ENCODE measurements at regions not wholly inside any gene's neighbourhood (a gene's known extent, or its start where the extent isn't known, plus 50 kb on each side); places are given as distances from the start of the nearest gene placed in this dataset.

DNA sequence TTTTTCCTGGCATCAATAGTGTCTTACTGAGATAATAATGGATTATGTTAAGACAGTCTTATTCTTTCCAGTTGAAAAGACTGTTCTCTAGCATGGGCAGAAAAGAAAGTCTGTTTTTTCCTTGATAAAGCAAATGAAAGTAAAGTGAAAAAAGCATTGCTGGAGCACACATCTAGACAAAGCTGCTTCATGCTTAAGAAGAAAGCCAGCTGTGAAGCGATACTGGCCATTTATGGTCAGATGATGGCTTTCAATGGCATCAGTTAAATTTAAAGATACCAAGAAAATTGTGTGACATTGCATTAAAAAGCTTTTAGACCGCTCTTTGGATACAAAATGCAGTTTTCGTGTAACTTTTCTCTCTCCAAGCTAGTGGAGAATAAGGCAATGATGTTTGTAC is 242.1 kb upstream of the TRAM1L1 start:
- no peak for DNase-seq

DNA sequence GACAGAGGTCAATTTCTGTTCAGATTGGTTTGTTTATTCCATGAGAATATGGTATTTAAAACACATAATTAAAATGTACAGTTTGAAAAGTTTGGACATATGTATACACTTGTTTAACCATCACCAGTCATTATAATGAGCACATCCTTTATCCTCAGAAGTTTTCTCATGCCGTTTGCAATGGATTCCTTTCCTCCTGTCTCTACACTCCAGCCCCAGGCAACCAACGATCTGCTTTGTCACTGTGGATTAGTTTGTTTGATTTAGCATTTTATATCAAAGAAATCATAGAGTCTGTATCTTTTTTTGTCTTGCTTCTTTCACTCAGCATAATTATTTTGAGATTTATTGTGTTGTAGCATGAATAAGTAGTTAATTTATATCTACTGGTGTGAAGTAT is 243.0 kb upstream of the TRAM1L1 start:
- DNase-seq = no peak

DNA sequence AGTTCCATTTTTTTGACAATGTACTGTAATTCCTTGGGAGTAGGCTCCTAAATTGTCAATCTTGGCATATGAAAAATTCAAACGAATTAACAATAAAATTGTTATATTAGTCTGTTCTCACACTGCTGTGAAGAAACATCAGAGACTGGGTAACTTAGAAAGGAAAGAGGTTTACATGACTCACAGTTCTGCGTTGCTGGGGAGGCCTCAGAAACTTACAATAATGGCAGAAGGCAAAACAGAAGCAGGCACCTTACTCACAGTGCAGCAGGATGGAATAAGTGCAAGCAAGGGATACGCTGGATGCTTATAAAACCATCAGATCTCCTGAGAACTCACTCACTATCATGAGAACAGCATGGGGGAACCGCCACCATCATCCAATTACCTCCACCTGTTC is 246.4 kb upstream of the TRAM1L1 start:
- DNase-seq = no peak

DNA sequence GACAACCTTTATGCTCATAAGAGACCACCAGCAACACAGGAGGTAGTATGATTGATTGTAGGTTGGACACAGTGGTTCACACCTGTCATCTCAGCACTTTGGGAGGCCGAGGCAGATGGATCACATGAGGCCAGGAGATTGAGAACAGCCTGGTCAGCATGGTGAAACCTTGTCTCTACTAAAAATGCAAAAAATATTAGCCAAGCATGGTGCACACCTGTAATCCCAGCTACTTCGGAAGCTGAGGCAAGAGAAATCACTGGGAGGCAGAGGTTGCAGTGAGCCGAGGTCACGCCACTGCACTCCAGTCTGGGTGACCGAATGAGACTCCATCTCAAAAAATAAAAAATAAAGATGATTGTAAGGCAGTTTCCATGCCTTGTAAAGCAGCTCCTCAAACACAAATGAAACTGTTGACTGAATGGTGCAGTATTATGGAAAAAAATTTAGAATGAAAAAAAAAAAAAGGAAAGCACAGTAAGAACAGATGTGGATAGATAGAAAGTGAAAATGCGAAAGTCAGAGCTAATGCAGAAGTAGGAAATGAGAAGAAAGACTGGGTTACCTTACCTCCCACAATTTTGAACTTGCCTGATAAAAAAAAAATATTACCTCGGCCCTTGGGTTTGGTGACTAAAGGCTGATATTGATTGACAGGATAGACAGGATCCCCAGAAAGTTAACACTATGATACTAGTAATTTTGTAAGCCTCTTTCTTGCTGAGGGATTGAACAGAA is 249.2 kb upstream of the TRAM1L1 start:
- no peak for DNase-seq

DNA sequence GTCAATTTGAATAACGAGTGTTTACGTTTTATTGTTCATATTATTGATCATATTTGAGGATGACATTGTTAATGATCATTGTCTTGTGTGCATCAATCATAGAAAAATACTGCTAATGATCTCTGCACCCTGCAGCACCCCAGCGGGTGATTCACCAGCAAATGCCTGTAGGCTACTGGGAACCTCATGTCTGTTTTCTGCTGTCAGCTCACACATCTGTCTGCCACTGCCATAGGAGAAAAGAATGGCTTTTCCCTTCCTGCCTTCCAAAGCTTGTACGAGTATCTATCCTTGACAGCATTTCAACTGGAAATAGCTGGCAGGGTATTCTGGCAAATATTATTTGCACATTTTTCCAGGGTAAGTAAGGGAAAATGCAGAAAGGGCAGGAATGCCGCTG is 272.1 kb upstream of the TRAM1L1 start:
- DNase-seq = no peak

DNA sequence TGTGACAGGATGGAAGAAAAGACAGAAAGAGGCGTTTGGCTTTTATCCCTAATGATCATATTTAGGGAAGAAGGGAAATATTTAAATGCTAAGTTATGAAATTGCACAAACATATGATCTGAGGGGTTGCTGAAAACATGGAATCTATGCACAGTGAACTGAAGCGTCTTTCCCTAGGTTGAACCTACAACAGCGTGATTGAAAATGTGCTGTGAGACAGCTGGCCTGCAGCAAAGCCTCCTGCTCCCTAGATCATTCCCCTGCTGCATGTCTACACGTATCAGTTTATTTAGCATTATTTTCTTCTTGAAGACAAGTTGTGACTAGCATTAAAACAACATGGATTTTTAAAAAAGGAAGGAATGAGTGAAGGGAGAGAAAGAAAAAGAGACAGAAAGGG is 272.5 kb upstream of the TRAM1L1 start:
- no peak for DNase-seq

DNA sequence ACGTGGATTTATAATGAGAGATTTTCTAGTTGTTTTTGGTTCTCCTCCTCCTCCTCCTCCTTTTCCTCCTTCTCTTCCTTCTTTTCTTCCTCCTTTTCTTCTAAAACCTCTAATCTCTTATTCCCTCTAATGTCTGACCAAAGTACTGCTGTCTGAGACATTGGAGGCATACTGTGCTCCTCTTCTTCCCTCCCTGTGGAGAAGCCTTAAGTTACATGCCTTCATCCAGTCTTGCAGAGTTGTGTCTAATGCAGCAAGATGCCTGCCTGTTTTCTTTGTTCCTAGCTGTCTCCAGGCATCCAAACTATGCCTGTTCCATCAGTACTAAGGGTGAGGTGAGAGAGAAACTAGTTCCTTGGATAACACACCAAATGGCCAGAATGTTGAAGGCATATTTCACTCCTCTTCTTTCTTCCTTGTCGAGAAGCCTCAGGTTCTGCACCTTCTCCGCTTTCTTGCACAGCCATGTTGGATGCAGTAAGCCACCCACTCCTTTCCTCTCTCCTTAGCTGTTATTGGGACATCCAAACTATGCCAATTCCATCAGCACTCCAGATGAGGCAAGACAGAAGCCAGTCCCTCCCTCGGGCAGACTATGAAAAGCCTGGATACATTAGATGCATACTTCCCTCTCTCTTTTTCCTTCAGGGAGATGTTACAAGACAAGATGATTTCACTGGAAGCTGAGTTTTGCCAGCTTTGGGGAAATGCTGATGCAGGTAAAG is 285.7 kb upstream of the TRAM1L1 start:
- no peak for DNase-seq

DNA sequence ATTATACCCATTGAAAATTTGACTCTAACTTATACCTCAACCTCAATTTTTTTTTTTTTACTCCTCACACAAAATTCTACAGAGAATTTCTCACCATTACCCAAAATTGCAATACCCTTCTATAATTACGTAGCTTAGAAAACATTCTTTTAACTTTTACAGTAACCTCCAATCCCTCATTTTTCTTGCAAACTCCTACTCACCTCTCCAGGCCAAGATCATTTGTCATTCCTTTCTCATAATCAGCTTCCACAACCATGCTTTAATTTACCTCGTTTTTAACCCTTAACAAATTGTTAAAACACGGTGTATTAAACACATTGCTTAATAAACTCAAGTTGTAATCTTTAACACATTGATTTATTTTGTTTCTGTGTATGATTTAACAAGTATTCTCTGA is 289.7 kb upstream of the TRAM1L1 start:
- DNase-seq = no peak

DNA sequence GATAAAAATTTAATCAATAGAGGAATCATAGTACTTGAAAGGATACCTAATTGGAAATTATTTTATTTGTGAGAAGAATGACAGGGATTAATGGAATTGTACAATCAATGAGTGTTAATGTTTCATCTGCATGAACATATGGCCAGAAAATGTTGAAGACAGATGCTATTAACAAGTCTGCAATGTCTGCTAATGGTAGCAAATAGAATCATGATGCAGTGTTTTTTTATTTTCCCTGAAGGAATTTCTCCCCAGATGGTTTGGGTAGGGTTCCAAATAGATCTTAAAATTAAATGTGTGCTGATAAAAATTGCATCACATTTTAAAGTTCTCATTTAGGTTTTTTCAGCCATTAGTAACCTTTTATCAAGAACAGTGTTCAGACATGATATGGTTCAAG is 291.3 kb upstream of the TRAM1L1 start:
- no peak for DNase-seq

DNA sequence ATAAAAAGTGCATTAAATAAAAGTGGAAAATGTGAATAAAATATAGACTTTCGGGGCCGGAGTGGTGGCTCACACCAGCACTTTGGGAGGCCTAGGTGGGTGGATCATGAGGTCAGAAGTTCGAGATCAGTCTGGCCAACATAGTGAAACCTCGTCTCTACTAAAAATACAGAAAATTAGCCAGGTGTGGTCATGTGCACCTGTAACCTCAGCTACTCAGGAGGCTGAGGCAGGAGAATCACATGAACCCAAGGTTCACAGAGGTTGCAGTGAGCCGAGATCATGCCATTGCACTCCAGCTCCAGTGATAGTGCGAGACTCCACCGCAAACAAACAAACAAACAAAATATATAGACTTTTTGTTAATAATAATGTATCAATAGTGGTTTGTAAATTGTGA is 293.6 kb upstream of the TRAM1L1 start:
- no peak for DNase-seq

DNA sequence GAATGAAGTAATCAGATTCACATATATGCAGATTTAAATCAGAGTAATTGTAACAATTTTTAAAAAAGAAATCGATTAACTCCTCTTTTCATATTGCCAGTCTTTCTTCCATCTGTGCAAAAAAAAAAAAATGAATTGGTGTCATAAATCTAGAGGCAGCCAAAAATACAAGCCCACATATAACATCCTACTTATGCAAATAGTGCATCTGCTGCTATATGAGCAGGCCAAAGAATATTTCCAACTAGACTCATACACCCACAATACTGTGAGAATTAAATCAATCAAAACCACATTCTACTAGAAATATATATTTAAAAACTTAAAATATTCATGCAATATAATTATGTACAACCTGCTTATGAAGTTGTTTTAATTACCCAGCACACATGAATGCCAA is 298.1 kb upstream of the TRAM1L1 start:
- DNase-seq = no peak

DNA sequence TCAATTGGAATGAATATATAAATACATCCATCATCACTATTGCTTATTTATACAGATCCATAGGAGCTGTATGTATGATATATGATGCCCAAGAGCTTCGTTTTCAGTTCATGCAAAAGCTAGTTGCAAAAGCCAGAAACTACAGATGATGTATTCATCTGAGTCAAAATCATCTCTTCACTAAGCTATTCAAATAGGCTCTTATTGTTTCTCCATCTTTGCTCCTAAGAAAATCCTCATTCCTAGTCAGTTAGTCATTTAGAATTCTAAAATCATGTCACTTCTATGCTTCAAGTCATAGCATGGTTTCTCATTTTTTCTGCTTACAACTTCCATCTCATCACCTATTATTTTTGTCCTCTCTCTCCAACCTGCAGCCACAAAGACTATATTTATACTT is 300.1 kb upstream of the TRAM1L1 start:
- no peak for DNase-seq

DNA sequence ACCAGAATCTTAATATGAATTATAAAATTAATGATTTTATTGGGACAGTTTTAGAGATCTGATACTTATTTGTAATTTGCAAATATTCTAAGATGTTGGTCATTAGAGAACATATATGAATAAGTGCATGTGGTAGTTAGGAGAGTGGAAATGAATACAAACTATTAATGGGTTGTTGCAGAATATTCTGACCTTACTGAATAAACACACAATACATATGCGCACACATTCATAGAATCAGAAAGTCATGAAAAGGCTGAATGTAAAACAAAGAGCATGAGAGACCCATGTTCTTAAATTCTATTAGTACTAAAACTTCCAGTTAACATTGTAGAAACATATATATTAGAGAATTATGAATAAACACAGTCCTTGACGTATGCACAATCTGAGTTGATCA is 301.7 kb upstream of the TRAM1L1 start:
- DNase-seq = no peak

DNA sequence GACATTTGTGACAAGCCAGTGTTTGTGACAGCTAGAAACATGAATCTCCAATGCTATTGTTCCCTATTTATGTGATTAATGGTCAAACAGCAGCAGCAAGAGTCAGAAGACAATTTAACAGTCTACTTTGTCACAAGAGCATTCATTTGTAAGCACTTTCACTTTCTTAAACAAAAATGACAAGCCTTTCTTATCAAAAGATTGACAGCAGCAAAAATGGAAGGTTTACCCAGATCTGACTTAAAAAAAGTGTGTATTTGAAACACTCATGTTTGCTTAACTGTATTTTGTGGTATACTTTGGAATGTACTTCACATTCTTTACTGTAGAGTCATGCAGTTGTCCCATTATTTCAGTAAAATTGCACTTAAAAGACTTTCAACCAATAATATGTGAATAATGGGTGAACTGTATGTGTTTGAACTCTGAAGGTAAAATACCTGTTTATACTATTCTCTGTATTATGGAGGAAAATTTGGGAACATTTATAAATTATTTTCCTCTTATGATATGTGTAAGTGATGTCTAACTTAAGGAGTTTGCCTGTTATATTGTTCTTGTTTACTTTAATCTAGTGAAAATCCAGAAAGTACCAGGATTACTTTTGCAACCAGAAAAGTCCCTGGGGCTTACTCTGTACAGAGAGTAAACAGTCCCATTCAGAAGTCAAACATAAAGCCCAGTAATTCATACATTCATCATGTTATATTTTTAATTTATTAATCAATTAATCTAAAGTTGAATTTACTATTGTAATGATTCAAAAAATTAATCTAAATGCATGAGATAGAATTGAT is 314.9 kb upstream of the TRAM1L1 start:
- DNase-seq = peak; percentile 1 to 71

DNA sequence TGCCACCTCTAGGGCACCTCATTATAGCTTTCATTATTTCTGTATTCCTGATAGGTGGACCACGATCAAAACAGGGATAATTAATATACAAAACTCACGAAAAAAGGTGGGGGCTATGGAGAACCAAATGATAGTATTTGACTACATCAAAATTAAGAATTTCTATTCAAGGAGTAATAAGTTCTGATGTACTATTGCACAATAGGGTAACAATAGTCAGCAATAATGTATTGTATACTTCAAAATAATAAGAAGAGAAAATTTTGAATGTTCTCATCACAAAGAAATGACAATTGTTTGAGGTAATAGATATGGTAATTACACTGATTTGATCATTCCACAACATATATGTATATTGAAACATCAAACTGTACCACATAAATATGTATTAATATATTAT is 327.3 kb upstream of the TRAM1L1 start:
- no peak for DNase-seq

DNA sequence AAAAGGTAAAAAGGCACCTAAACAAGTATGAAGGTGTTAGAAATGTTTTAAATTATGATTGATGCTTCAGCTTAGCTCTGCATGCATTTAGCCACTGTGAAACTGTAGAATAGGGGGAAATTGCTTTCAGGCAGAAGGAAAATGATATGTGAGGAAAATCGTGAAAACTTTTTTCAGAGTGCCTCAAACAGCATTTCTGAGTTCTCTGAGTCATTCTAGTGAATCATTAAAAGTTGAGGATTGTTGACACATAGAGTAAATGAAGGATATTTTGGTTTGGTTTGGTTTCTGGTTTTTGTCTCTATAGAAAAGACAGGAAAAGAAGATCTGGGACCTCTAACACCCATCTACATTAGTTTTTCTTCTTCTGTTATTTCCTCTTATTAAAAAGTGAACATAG is 332.5 kb upstream of the TRAM1L1 start:
- no peak for DNase-seq

DNA sequence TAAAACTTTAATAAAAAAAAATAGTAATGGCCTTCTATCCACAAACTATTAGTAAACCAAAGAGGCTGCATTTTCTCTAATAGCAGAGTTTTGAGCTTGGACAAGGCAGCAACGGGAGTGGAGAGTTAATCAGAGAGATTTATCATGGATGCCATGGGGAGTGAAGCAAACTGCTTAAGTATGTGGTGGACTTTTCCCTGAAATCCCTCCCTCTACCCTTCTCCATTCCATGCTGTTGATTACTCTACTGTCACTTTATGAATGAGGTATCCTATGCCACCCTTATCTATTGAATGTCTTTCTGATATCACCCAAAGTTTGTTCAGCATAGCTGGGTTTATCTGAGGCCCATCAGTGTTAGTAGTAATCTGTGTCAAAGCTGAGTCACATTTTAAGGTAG is 335.6 kb upstream of the TRAM1L1 start:
- DNase-seq = no peak

DNA sequence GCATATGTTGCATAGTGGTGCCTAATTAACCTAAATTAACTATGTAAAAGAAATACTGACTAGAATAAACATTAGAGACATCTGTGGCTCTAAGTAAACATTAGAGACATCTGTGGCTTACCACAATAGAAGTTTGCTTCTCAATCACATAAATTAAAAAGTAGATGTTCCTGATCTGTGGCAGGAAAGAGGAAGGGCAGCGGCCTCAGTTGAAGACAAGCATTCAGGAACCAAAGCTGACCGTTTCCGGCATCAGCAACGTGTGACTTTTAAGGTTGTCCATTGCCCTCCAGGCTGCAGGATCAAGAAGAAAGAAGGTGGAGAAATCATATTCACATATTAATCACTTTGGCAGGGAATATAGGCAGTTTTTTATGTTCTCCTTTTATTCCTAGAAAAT is 336.3 kb upstream of the TRAM1L1 start:
- DNase-seq = no peak

DNA sequence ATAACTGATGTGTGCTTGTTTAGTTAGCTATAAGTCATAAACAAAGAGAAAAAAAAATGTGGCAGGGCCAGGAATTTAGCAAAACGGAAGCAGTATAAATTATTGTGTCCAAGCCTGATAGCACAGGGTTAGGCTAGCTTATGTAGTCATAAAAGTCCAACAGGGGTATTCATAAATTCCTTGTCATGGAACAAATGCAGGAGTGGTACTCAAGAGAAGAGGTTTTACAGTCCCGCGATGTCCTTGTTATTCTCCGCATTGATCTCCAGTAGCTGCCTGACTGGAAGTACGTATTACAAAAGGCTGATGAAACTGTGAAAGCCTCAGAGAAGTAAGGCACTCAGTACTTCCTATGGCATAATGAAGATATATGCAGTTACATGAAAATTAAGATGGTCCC is 336.9 kb upstream of the TRAM1L1 start:
- no peak for DNase-seq

DNA sequence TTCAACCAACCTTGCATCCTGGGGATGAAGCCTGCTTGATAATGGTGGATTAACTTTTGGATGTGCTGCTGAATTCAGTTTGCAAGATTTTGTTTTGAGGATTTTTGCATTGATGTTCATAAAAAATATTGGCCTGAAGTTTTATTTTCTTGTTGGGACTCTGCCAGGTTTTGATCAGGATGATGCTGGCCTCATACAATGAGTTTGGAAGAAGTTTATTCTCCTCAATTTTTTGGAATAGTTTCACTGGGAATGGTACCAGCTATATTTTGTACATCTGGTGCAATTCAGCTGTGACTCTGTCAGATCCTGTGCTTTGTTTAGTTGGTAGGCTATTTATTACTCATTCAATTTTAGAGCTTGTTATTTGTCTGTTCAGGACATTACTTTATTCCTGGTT is 340.3 kb upstream of the TRAM1L1 start:
- no peak for DNase-seq

DNA sequence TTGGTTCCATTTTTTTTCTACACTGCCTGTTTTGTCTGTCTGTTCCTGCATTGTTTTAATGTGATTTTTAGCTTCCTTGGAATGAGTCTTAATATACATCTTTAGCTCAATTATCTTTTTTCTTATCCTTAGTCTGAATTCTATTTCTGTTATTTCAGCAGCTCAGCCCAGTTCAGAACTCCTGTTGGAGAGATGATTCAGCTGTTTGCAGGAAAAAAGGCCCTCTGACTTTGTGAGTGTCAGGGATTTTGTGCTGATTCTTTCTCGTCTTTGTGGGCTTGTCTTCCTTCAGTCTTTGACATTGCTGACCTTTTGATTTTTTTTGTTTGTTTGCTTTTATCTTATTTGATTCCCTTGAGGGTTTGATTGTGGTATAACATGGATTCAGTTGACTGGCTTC is 343.2 kb upstream of the TRAM1L1 start:
- no peak for DNase-seq

DNA sequence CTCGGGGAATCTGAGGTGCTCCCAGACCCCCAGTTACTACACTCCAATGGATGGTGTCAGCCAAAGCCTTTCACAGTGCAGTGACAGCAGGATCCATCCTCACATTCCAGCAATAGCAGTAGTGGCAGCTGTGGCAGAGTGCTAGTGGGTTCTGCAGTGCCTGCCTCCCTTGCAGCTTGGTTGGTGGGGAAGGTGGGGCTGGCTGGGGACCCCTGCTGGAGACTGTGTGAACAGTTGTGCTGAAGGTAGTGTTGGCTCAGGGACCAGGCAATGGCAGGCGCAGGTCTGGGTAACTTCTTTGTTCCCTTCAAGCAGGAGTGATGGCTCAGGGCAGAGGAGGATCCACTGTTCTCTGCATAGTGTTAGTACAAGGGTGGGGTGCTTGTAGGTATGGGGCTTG is 343.7 kb upstream of the TRAM1L1 start:
- DNase-seq = no peak

DNA sequence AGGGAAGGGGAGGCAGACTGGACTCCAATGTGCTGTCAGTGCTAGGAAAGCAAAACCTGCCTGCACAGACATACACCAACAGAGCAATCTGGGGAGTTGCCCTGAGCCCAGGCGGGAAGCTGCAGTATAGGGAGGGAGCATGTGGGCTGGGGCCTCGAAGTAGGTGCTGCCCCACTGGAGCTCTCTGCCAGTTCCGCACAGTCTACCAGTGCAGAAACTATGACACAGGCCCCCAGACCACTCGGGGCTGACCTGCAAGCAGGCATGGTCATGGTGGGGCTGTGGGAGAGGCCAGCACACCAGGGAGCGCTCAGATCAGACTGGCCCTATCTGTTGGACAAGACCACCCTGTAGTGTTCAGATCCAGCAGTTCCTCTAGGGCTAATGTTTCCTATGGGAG is 344.1 kb upstream of the TRAM1L1 start:
- DNase-seq = no peak

DNA sequence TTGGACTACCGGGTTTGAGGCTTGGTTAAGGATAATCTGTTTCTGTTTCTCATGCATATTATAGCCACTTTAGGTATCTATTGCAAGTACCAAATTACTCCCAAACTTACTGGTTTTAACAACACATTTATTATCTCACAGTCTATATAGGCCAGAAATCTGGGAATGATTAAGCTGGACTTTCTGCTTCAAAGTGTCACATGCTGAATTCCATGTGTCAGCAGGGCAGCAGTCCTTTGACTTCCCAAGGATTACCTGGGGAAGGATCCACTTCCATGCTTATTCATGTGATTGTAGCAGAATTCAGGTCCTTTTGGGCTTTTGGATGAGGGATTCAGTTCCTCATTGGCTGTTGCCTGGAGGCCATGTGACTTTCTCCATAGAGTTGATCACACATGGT is 349.0 kb upstream of the TRAM1L1 start:
- no peak for DNase-seq

All from SW 1271 (cell line).